ENCODE measurements at regions not wholly inside any gene's neighbourhood (a gene's known extent, or its start where the extent isn't known, plus 50 kb on each side); places are given as distances from the start of the nearest gene placed in this dataset.

- Mint-ChIP-seq H3K27ac (no peak overlapping the region), H3K9me3 (no peaks in the 10 kb centered on the region), H3K4me3 (no peak overlapping the region), H3K36me3 (no peaks in the 10 kb centered on the region), H3K4me1 (no peaks in the 10 kb centered on the region), H3K27me3 (peaks cover 0 to 5% (median 5%) of the 10 kb centered on the region in 3 donors)
- no peak for ATAC-seq (ENCODE audit: low read depth in 2 of 2)
- no peak for DNase-seq
Measured at GRCh38 chr1:2907051-2907450, 105.6 kb upstream of the TTC34 start.

GRCh38 chr1:2908081-2908480, 106.6 kb upstream of the TTC34 start:
- Mint-ChIP-seq H3K27me3 (peaks cover 0 to 5% (median 4%) of the 10 kb centered on the region in 3 donors), H3K9me3 (no peaks in the 10 kb centered on the region), H3K27ac (no peak overlapping the region), H3K36me3 (no peaks in the 10 kb centered on the region), H3K4me3 (no peak overlapping the region), H3K4me1 (no peaks in the 10 kb centered on the region)
- no peak for ATAC-seq (ENCODE audit: low read depth in 2 of 2)
- DNase-seq = no peak

- Mint-ChIP-seq H3K36me3 (no peaks in the 10 kb centered on the region), H3K4me3 (no peak overlapping the region), H3K9me3 (no peaks in the 10 kb centered on the region), H3K27ac (no peak overlapping the region), H3K4me1 (no peaks in the 10 kb centered on the region), H3K27me3 (peaks cover 0 to 5% (median 0%) of the 10 kb centered on the region in 3 donors)
- DNase-seq (no peak), ATAC-seq (ENCODE audit: low read depth in 2 of 2) (no peak)
Measured at GRCh38 chr1:2908561-2908960, 107.1 kb upstream of the TTC34 start.

- Mint-ChIP-seq H3K27ac (no peak overlapping the region), H3K27me3 (peaks cover 0 to 5% (median 0%) of the 10 kb centered on the region in 3 donors), H3K4me3 (no peak overlapping the region), H3K4me1 (no peaks in the 10 kb centered on the region), H3K36me3 (no peaks in the 10 kb centered on the region), H3K9me3 (no peaks in the 10 kb centered on the region)
- no peak for ATAC-seq (ENCODE audit: low read depth in 2 of 2)
- no peak for DNase-seq
Measured at GRCh38 chr1:2909797-2910196, 108.3 kb upstream of the TTC34 start.

GRCh38 chr1:2910211-2910610, 108.7 kb upstream of the TTC34 start:
- DNase-seq = no peak
- Mint-ChIP-seq H3K36me3 (no peaks in the 10 kb centered on the region), H3K27me3 (peaks cover 0 to 5% (median 0%) of the 10 kb centered on the region in 3 donors), H3K27ac (no peak overlapping the region), H3K4me3 (no peak overlapping the region), H3K9me3 (no peaks in the 10 kb centered on the region), H3K4me1 (no peaks in the 10 kb centered on the region)
- ATAC-seq (ENCODE audit: low read depth in 2 of 2) = no peak

GRCh38 chr1:2911421-2912178, 109.7 kb upstream of the ACTRT2 start:
- Mint-ChIP-seq H3K27ac (no peak overlapping the region), H3K4me3 (no peak overlapping the region), H3K27me3 (peaks cover 0 to 5% (median 0%) of the 10 kb centered on the region in 3 donors), H3K9me3 (peaks cover 0 to 8% (median 0%) of the 10 kb centered on the region in 7 donors), H3K36me3 (no peaks in the 10 kb centered on the region), H3K4me1 (peaks cover 0 to 5% (median 0%) of the 10 kb centered on the region in 3 donors)
- ATAC-seq (ENCODE audit: low read depth in 2 of 2) = no peak
- no peak for DNase-seq

GRCh38 chr1:2912424-2913061, 108.7 kb upstream of the ACTRT2 start:
- Mint-ChIP-seq H3K27me3 (peaks cover 0 to under 1% (median 0%) of the 10 kb centered on the region in 3 donors), H3K36me3 (no peaks in the 10 kb centered on the region), H3K4me1 (peaks cover 0 to 5% (median 0%) of the 10 kb centered on the region in 3 donors), H3K9me3 (peaks cover 0 to 8% (median 0%) of the 10 kb centered on the region in 7 donors), H3K4me3 (no peak overlapping the region), H3K27ac (no peak overlapping the region)
- DNase-seq (no peak), ATAC-seq (ENCODE audit: low read depth in 2 of 2) (no peak)

- no peaks in the 10 kb centered on the region for H3K36me3 Mint-ChIP-seq
- no peak overlapping the region for H3K4me3 Mint-ChIP-seq
- ATAC-seq (ENCODE audit: low read depth in 2 of 2) (no peak), DNase-seq (no peak)
- no peaks in the 10 kb centered on the region for H3K27me3 Mint-ChIP-seq
- peaks cover 0 to 5% (median 0%) of the 10 kb centered on the region in 3 donors for H3K4me1 Mint-ChIP-seq
- H3K27ac Mint-ChIP-seq = no peak overlapping the region
- H3K9me3 Mint-ChIP-seq = peaks cover 0 to 8% (median 0%) of the 10 kb centered on the region in 7 donors
Measured at GRCh38 chr1:2913091-2913490, 108.2 kb upstream of the ACTRT2 start.

- DNase-seq = no peak
- Mint-ChIP-seq H3K4me3 (peak overlapping the region in 1 of 8 donors; percentile 66), H3K36me3 (no peaks in the 10 kb centered on the region), H3K27ac (peak overlapping the region in 1 of 6 donors; percentile 75), H3K9me3 (peaks cover 0 to 8% (median 0%) of the 10 kb centered on the region in 7 donors), H3K27me3 (no peaks in the 10 kb centered on the region), H3K4me1 (peaks cover 0 to 5% (median 0%) of the 10 kb centered on the region in 3 donors)
- no peak for ATAC-seq (ENCODE audit: low read depth in 2 of 2)
Measured at GRCh38 chr1:2914702-2915101, 106.6 kb upstream of the ACTRT2 start.

GRCh38 chr1:2916153-2916552, 105.1 kb upstream of the ACTRT2 start:
- H3K27ac Mint-ChIP-seq = no peak overlapping the region
- H3K4me1 Mint-ChIP-seq = peaks cover 0 to 5% (median 0%) of the 10 kb centered on the region in 3 donors
- H3K9me3 Mint-ChIP-seq = peaks cover 0 to 8% (median 0%) of the 10 kb centered on the region in 7 donors
- no peaks in the 10 kb centered on the region for H3K36me3 Mint-ChIP-seq
- H3K27me3 Mint-ChIP-seq = no peaks in the 10 kb centered on the region
- no peak for ATAC-seq (ENCODE audit: low read depth in 2 of 2)
- DNase-seq = no peak
- H3K4me3 Mint-ChIP-seq = no peak overlapping the region

- H3K36me3 Mint-ChIP-seq = no peaks in the 10 kb centered on the region
- no peaks in the 10 kb centered on the region for H3K27me3 Mint-ChIP-seq
- no peak overlapping the region for H3K4me3 Mint-ChIP-seq
- DNase-seq = no peak
- H3K9me3 Mint-ChIP-seq = peaks cover 0 to 8% (median 0%) of the 10 kb centered on the region in 7 donors
- no peak for ATAC-seq (ENCODE audit: low read depth in 2 of 2)
- H3K27ac Mint-ChIP-seq = no peak overlapping the region
- peaks cover 0 to 5% (median 0%) of the 10 kb centered on the region in 3 donors for H3K4me1 Mint-ChIP-seq
Measured at GRCh38 chr1:2916706-2917105, 104.6 kb upstream of the ACTRT2 start.

GRCh38 chr1:2917284-2917683, 104.0 kb upstream of the ACTRT2 start:
- H3K27me3 Mint-ChIP-seq = no peaks in the 10 kb centered on the region
- H3K4me1 Mint-ChIP-seq = peaks cover 0 to 5% (median 0%) of the 10 kb centered on the region in 3 donors
- H3K4me3 Mint-ChIP-seq = no peak overlapping the region
- DNase-seq = no peak
- no peaks in the 10 kb centered on the region for H3K36me3 Mint-ChIP-seq
- H3K9me3 Mint-ChIP-seq = peaks cover 0 to 8% (median 0%) of the 10 kb centered on the region in 7 donors
- H3K27ac Mint-ChIP-seq = peak overlapping the region in 2 of 6 donors; percentile 23 to 62
- no peak for ATAC-seq (ENCODE audit: low read depth in 2 of 2)

GRCh38 chr1:2918441-2918840, 102.8 kb upstream of the ACTRT2 start:
- ATAC-seq (ENCODE audit: low read depth in 2 of 2) (no peak), DNase-seq (no peak)
- Mint-ChIP-seq H3K4me1 (peaks cover 0 to 5% (median 0%) of the 10 kb centered on the region in 3 donors), H3K36me3 (no peaks in the 10 kb centered on the region), H3K4me3 (no peak overlapping the region), H3K9me3 (peaks cover 0 to 8% (median 0%) of the 10 kb centered on the region in 7 donors), H3K27ac (no peak overlapping the region), H3K27me3 (no peaks in the 10 kb centered on the region)

- peaks cover 0 to 5% (median 0%) of the 10 kb centered on the region in 3 donors for H3K4me1 Mint-ChIP-seq
- peaks cover 0 to 8% (median 0%) of the 10 kb centered on the region in 7 donors for H3K9me3 Mint-ChIP-seq
- no peaks in the 10 kb centered on the region for H3K36me3 Mint-ChIP-seq
- no peak for ATAC-seq (ENCODE audit: low read depth in 2 of 2)
- H3K27ac Mint-ChIP-seq = no peak overlapping the region
- peaks cover 0 to 5% (median 3%) of the 10 kb centered on the region in 3 donors for H3K27me3 Mint-ChIP-seq
- no peak overlapping the region for H3K4me3 Mint-ChIP-seq
- no peak for DNase-seq
Measured at GRCh38 chr1:2919841-2920240, 101.4 kb upstream of the ACTRT2 start.
